SJSA1 (cell line): ENCODE measurements at regions not wholly inside any gene's neighbourhood (a gene's known extent, or its start where the extent isn't known, plus 50 kb on each side); places are given as distances from the start of the nearest gene placed in this dataset.
"Not testable (repeated sequence)": the region's sequence is repeated elsewhere in the genome, so short reads cannot be mapped to it uniquely, and the experiment has no call there.

ENCODE experiments used
- DNase-seq, 2 experiments: peaks; one replicate each; pipeline ENCODE4 v3.0.0-alpha.2; 2015 to 2020; ENCODE audit warnings: low spot score in 2 of 2, low read depth in 1 of 2
- H3K27ac ChIP-seq: fragments of 250-450 bp; sonication (Bioruptor Pico); 2 replicates; pipeline ENCODE4 v1.5.1; 2020; ENCODE audit warnings: mild to moderate bottlenecking, moderate library complexity
- H3K27me3 ChIP-seq: fragments of 250-450 bp; sonication (Bioruptor Pico); replicated peaks from 2 replicates; pipeline ENCODE4 v1.5.1; 2020; ENCODE audit warnings: mild to moderate bottlenecking, moderate library complexity
- H3K36me3 ChIP-seq: fragments of 250-450 bp; sonication (Bioruptor Pico); 2 replicates; pipeline ENCODE4 v1.5.1; 2020; ENCODE audit warnings: mild to moderate bottlenecking
- H3K4me1 ChIP-seq: fragments of 250-450 bp; sonication (Bioruptor Pico); replicated peaks from 2 replicates; pipeline ENCODE4 v1.6.1; 2021; ENCODE audit warnings: mild to moderate bottlenecking
- H3K4me3 ChIP-seq: fragments of 250-450 bp; sonication (Bioruptor Pico); 2 replicates; pipeline ENCODE4 v1.5.1; 2020; ENCODE audit warnings: mild to moderate bottlenecking
- H3K9me3 ChIP-seq: fragments of 250-450 bp; sonication (Bioruptor Pico); replicated peaks from 2 replicates; pipeline ENCODE4 v1.5.1; 2020; ENCODE audit warnings: mild to moderate bottlenecking

DNA sequence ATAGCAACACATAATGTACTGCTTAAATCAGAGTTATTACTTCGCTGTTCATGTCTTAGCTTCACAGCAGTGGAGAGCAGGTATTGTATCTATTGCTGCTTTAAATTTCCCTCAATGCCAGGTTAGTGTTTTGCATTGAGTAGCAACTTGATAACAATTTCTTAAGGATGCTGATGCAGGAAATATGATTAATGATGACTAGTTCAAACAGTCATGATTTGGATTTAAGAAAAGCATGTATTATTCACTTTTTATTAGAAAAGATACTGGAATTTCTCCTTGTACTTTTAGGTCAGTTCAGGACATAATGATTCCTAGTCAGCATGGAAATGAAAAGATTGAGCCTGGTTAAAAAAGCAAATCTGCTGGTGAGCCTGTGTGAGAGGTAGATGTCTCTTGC is 67.2 kb upstream of the ARHGAP29 start:
- H3K27ac ChIP-seq, result no peak overlapping the region
- no peak overlapping the region for H3K4me3 ChIP-seq
- DNase-seq, result no peak
- no peaks in the 10 kb centered on the region for H3K36me3 ChIP-seq
- H3K27me3 ChIP-seq, result no peaks in the 10 kb centered on the region
- H3K9me3 ChIP-seq, result no peaks in the 10 kb centered on the region
- peaks cover 33% of the 10 kb centered on the region for H3K4me1 ChIP-seq

DNA sequence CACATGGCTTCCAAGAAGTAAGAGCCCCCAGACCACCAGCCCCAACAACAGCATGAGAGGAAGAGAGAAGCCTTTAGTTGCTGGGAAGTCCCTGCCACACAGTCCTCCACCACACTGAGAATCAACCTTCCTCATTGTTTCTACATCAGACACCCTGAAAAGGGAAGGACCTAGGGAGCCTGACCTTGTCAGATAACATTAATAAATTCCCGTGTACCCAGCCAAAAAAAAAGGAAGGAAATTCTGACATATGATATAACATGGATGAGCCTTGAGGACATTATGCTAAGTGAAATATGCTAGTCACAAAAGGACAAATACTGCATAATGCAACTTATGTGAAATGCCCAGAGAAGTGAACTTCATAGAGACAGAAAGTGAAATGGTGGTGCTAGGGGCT is 65.6 kb upstream of the ARHGAP29 start:
- Histone ChIP-seq H3K27ac (no peak overlapping the region), H3K4me3 (no peak overlapping the region), H3K4me1 (peaks cover 44% of the 10 kb centered on the region), H3K36me3 (no peaks in the 10 kb centered on the region), H3K9me3 (no peaks in the 10 kb centered on the region), H3K27me3 (no peaks in the 10 kb centered on the region)
- no peak for DNase-seq

DNA sequence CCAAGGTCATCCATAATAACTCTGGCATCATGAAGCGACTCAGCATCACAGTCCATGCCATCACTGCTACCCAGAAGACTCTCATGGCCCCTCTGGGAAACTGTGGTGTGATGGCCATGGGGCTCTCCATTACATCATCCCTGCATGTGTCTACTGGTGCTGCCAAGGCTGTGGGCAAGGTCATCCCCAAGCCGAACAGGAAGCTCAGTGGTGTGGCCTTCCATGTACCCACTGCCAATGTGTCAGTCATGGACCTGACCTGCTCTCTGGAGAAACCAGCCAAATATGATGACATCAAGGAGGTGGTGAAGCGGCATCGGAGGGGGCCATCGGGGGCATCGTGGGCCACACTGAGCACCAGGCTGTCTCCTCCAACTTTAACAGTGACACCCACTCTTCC is 65.1 kb upstream of the ARHGAP29 start:
- H3K9me3 ChIP-seq, result no peaks in the 10 kb centered on the region
- no peaks in the 10 kb centered on the region for H3K27me3 ChIP-seq
- no peak for DNase-seq
- no peaks in the 10 kb centered on the region for H3K36me3 ChIP-seq
- H3K4me3 ChIP-seq, result no peak overlapping the region
- no peak overlapping the region for H3K27ac ChIP-seq
- peaks cover 46% of the 10 kb centered on the region for H3K4me1 ChIP-seq

GRCh38 chr1:94301186-94301585 is 63.8 kb upstream of the ARHGAP29 start:
- Histone ChIP-seq H3K9me3 (no peaks in the 10 kb centered on the region), H3K4me1 (peaks cover 59% of the 10 kb centered on the region)

DNA sequence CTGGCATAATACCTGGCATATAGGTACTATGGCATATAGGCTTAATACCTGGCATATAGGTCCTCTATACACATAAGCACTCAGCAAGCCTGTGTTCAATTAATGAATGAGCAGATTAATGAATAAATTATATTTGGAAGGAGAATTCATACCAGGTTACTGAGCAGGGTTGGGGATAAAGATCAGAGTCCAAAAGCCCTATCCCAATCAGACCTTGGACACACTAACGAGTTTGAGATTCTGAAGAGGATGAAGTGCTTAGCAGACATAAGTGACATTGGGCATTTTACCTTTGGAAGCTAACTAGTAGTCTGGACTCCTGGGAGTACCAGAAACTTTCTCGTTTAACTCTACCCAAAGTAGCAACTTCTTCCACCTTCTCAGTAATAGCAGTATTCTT is 63.3 kb upstream of the ARHGAP29 start:
- no peaks in the 10 kb centered on the region for H3K36me3 ChIP-seq
- H3K9me3 ChIP-seq, result no peaks in the 10 kb centered on the region
- peak overlapping the region; percentile 46 for H3K27ac ChIP-seq
- no peak overlapping the region for H3K4me3 ChIP-seq
- H3K4me1 ChIP-seq, result peaks cover 62% of the 10 kb centered on the region
- no peaks in the 10 kb centered on the region for H3K27me3 ChIP-seq
- DNase-seq, result no peak

More at GRCh38 chr1:94301186-94301585, 63.8 kb upstream of the ARHGAP29 start:
- no peaks in the 10 kb centered on the region for H3K36me3 ChIP-seq
- H3K27me3 ChIP-seq, result no peaks in the 10 kb centered on the region
- H3K4me3 ChIP-seq, result no peak overlapping the region
- DNase-seq, result no peak
- 0 out of 2 replicates have a peak overlapping the region, but pooled peaks have one; percentile 46 for H3K27ac ChIP-seq

GRCh38 chr1:94299627-94300553 is 62.5 kb upstream of the ARHGAP29 start:
- peak; percentile 64 to 87 for DNase-seq

GRCh38 chr1:94298861-94299260 is 61.5 kb upstream of the ARHGAP29 start:
- Histone ChIP-seq H3K27ac (no peak overlapping the region), H3K4me1 (peaks cover 55% of the 10 kb centered on the region), H3K27me3 (no peaks in the 10 kb centered on the region), H3K9me3 (no peaks in the 10 kb centered on the region), H3K36me3 (no peaks in the 10 kb centered on the region), H3K4me3 (no peak overlapping the region)
- DNase-seq, result no peak

More at GRCh38 chr1:94299627-94300553, 62.5 kb upstream of the ARHGAP29 start:
- H3K9me3 ChIP-seq, result no peaks in the 10 kb centered on the region
- H3K27ac ChIP-seq, result peak overlapping the region; percentile 47
- no peaks in the 10 kb centered on the region for H3K36me3 ChIP-seq
- no peaks in the 10 kb centered on the region for H3K27me3 ChIP-seq
- H3K4me1 ChIP-seq, result peaks cover 62% of the 10 kb centered on the region
- no peak overlapping the region for H3K4me3 ChIP-seq

DNA sequence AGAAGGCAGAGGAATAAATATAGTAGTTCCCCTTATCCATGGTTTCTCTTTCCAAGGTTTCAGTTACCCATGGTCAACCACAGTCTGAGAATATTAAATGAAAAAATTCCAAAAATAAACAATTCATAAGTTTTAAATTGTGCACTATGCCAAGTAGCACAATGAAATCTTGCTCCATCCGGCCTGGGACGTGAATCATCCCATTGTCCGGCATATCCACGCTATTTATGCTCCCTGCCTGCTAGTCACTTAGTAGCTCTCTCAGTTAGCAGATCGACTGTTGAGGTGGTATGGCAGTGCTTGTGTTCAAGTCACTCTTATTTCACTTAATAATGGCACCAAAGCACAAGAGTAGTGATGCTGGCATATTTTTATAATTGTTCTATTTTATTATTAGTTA is 58.6 kb upstream of the ARHGAP29 start:
- peak overlapping the region; percentile 74 for H3K27ac ChIP-seq
- peak; percentile 80 to 82 for DNase-seq
- H3K27me3 ChIP-seq, result no peaks in the 10 kb centered on the region

DNA sequence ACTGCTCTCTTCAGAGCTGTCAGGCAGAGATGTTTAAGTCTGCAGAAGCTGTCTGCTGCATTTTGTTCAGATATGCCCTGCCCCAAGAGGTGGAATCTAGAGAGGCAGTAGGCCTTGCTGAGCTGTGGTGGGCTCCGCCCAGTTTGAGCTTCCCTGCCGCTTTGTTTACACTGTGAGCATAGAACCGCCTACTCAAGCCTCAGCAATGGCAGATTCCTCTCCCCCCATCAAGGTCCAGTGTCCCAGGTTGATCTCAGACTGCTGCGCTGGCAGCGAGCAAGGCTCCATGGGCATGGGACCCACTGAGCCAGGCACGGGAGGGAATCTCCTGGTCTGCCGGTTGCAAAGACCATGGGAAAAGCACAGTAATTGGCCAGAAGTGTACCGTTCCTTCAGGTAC is 55.6 kb upstream of the ARHGAP29 start:
- H3K4me1 ChIP-seq, result peaks cover 28% of the 10 kb centered on the region
- not testable (repeated sequence) for H3K27me3 ChIP-seq, H3K36me3 ChIP-seq, H3K9me3 ChIP-seq, H3K27ac ChIP-seq, H3K4me3 ChIP-seq, DNase-seq

More for the DNA sequence above, 58.6 kb upstream of the ARHGAP29 start:
- Histone ChIP-seq H3K4me3 (no peak overlapping the region), H3K9me3 (no peaks in the 10 kb centered on the region), H3K4me1 (peaks cover 54% of the 10 kb centered on the region), H3K36me3 (no peaks in the 10 kb centered on the region)

- H3K9me3 ChIP-seq, H3K36me3 ChIP-seq, H3K4me3 ChIP-seq, H3K27ac ChIP-seq, DNase-seq, H3K27me3 ChIP-seq: not testable (repeated sequence)
- H3K4me1 ChIP-seq, result peaks cover 14% of the 10 kb centered on the region
Observed at GRCh38 chr1:94289244-94289643, 51.9 kb upstream of the ARHGAP29 start.
